ENCODE measurements at regions not wholly inside any gene's neighbourhood (a gene's known extent, or its start where the extent isn't known, plus 50 kb on each side); places are given as distances from the start of the nearest gene placed in this dataset.

DNA sequence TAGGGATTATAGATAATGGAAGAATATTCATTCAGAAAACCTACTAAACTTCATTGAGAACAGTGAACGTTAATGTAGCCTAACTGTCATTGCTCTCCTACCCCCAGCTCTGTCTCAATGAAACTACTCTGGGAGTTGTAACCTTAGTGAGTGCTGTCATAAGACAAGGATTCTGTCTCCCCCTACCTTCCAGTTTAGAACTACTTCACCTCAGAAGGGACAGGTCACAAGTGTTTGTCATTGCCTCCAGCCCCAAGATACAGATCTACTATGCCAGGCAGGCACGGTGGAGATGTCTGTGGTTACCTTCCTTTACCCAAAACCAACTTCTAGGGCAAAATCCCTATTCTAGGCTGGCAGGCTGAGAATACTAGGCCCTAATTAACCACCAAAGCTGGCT, 833.1 kb upstream of the SEL1L start:
- Histone ChIP-seq H3K27ac (ENCODE audit: insufficient read depth, low read length, poor library complexity, severe bottlenecking) (no peak overlapping the region), H3K4me1 (ENCODE audit: control insufficient read depth, insufficient read depth, low read length, poor library complexity, severe bottlenecking) (no peaks in the 10 kb centered on the region), H3K4me3 (ENCODE audit: low read depth, low read length) (no peak overlapping the region), H3K9me3 (ENCODE audit: control insufficient read depth in 2 of 2, low read length in 2 of 2) (peaks cover 0 to 17% of the 10 kb centered on the region in 2 experiments), H3K27me3 (ENCODE audit: control insufficient read depth, insufficient read depth, low read length) (no peaks in the 10 kb centered on the region), H3K36me3 (ENCODE audit: control insufficient read depth, insufficient read depth, low read length) (no peaks in the 10 kb centered on the region)
- Mint-ChIP-seq H3K36me3 (no peaks in the 10 kb centered on the region), H3K27me3 (no peaks in the 10 kb centered on the region), H3K9me3 (peaks cover 1 to 29% (median 11%) of the 10 kb centered on the region in 7 donors), H3K4me1 (no peaks in the 10 kb centered on the region), H3K27ac (no peak overlapping the region), H3K4me3 (no peak overlapping the region)
- no peak for DNase-seq
- no peak for ATAC-seq (ENCODE audit: low read depth in 2 of 2)

DNA sequence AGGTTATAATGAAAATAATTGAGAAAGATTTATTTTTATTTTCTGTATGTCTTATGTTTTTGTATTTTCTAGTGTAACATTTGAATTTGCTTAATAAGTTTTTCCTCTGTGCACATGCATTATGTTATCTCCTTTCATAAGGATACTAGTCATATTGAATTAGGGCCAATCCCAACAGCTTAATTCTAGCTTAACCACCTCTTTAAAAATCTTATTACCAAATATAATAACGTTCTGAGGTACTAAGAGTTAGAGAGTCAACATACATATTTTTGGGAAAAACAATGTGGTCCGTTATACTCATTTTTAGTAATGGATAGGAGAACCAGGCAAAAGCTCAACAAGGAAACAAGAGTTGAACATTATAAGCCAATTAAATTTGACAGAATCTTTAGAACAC, 845.6 kb upstream of the SEL1L start:
- no peak overlapping the region for H3K4me3 ChIP-seq (ENCODE audit: low read depth, low read length)
- Mint-ChIP-seq H3K27ac (no peak overlapping the region), H3K4me3 (no peak overlapping the region), H3K9me3 (peaks cover 2 to 14% (median 7%) of the 10 kb centered on the region in 7 donors), H3K27me3 (no peaks in the 10 kb centered on the region), H3K36me3 (no peaks in the 10 kb centered on the region), H3K4me1 (no peaks in the 10 kb centered on the region)
- ATAC-seq (ENCODE audit: low read depth in 2 of 2) (no peak), DNase-seq (no peak)
- no peaks in the 10 kb centered on the region for H3K36me3 ChIP-seq (ENCODE audit: control insufficient read depth, insufficient read depth, low read length)
- H3K9me3 ChIP-seq (ENCODE audit: control insufficient read depth in 2 of 2, low read length in 2 of 2): no peaks in the 10 kb centered on the region
- no peaks in the 10 kb centered on the region for H3K27me3 ChIP-seq (ENCODE audit: control insufficient read depth, insufficient read depth, low read length)
- H3K4me1 ChIP-seq (ENCODE audit: control insufficient read depth, insufficient read depth, low read length, poor library complexity, severe bottlenecking): no peaks in the 10 kb centered on the region
- H3K27ac ChIP-seq (ENCODE audit: insufficient read depth, low read length, poor library complexity, severe bottlenecking): no peak overlapping the region

DNA sequence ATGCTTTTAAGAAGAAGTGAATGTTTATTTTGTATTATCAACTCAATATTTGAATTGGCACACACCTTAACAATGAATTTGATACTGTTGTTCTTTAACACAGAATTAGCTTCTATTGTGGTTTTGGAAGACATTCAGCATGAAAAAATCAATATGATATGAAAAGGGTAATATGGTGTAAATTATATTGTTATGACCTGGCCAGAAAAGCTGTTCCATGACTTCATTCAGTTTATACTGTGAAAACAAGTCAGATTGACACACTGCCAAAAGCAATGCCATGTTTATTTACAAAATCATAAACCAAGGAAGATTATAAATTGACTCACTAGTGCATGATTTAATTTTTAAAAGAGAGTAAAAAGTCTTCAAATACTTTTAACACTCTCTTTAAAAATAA, 851.4 kb upstream of the SEL1L start:
- Histone ChIP-seq H3K4me1 (ENCODE audit: control insufficient read depth, insufficient read depth, low read length, poor library complexity, severe bottlenecking) (no peaks in the 10 kb centered on the region), H3K4me3 (ENCODE audit: low read depth, low read length) (no peak overlapping the region), H3K27ac (ENCODE audit: insufficient read depth, low read length, poor library complexity, severe bottlenecking) (no peak overlapping the region), H3K36me3 (ENCODE audit: control insufficient read depth, insufficient read depth, low read length) (no peaks in the 10 kb centered on the region), H3K9me3 (ENCODE audit: control insufficient read depth in 2 of 2, low read length in 2 of 2) (no peaks in the 10 kb centered on the region), H3K27me3 (ENCODE audit: control insufficient read depth, insufficient read depth, low read length) (no peaks in the 10 kb centered on the region)
- Mint-ChIP-seq H3K4me1 (no peaks in the 10 kb centered on the region), H3K27ac (no peak overlapping the region), H3K9me3 (peaks cover 2 to 23% (median 7%) of the 10 kb centered on the region in 7 donors), H3K4me3 (no peak overlapping the region), H3K27me3 (no peaks in the 10 kb centered on the region), H3K36me3 (no peaks in the 10 kb centered on the region)
- ATAC-seq (ENCODE audit: low read depth in 2 of 2) (no peak), DNase-seq (no peak)

DNA sequence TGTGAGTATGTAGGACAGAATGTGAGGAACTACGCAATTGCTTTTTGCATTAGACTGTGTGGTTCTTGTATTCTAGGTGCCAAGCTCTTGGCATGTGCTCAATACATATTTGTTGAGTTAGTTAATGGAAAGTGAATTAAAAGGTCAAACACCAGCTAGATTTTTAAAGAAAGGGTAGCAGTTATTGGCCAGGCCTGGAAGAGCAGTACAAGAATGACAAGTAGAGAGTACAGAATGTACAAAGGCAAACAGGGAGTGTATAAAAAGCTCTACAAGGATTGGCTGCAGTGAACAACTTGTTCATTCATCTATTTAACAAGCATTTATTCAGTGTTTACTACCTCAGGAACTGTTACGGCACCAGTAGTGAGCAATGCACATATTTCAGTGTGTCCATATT, 854.0 kb upstream of the SEL1L start:
- H3K27ac Mint-ChIP-seq: no peak overlapping the region
- H3K27me3 Mint-ChIP-seq: no peaks in the 10 kb centered on the region
- Histone ChIP-seq H3K4me1 (ENCODE audit: control insufficient read depth, insufficient read depth, low read length, poor library complexity, severe bottlenecking) (no peaks in the 10 kb centered on the region), H3K27ac (ENCODE audit: insufficient read depth, low read length, poor library complexity, severe bottlenecking) (no peak overlapping the region), H3K27me3 (ENCODE audit: control insufficient read depth, insufficient read depth, low read length) (no peaks in the 10 kb centered on the region), H3K9me3 (ENCODE audit: control insufficient read depth in 2 of 2, low read length in 2 of 2) (no peaks in the 10 kb centered on the region), H3K36me3 (ENCODE audit: control insufficient read depth, insufficient read depth, low read length) (no peaks in the 10 kb centered on the region), H3K4me3 (ENCODE audit: low read depth, low read length) (no peak overlapping the region)
- no peaks in the 10 kb centered on the region for H3K4me1 Mint-ChIP-seq
- ATAC-seq (ENCODE audit: low read depth in 2 of 2): no peak
- H3K36me3 Mint-ChIP-seq: no peaks in the 10 kb centered on the region
- no peak for DNase-seq
- H3K4me3 Mint-ChIP-seq: no peak overlapping the region
- peaks cover 2 to 20% (median 7%) of the 10 kb centered on the region in 7 donors for H3K9me3 Mint-ChIP-seq

DNA sequence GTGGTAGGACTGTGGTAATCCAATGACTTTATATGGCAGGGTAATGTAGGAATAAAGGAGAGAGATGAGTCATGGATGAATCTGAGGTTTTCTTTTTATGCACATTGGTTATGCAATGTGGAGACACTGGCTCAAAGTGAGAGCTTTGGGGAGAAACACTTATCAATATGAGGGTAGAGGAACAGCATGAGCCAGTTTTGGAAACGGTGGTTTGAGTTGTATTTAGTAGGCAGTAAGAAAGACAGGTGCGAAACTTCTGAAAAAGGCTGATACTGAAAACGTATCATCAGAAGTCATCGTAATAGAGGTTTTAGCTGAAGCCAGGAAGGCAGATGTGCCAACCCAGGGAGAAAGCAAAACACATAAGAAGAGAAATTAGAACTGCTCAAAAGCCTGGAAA, 854.8 kb upstream of the SEL1L start:
- Histone ChIP-seq H3K36me3 (ENCODE audit: control insufficient read depth, insufficient read depth, low read length) (no peaks in the 10 kb centered on the region), H3K4me1 (ENCODE audit: control insufficient read depth, insufficient read depth, low read length, poor library complexity, severe bottlenecking) (no peaks in the 10 kb centered on the region), H3K4me3 (ENCODE audit: low read depth, low read length) (no peak overlapping the region), H3K27me3 (ENCODE audit: control insufficient read depth, insufficient read depth, low read length) (no peaks in the 10 kb centered on the region), H3K9me3 (ENCODE audit: control insufficient read depth in 2 of 2, low read length in 2 of 2) (no peaks in the 10 kb centered on the region), H3K27ac (ENCODE audit: insufficient read depth, low read length, poor library complexity, severe bottlenecking) (no peak overlapping the region)
- Mint-ChIP-seq H3K4me1 (no peaks in the 10 kb centered on the region), H3K9me3 (peaks cover 2 to 20% (median 7%) of the 10 kb centered on the region in 7 donors), H3K4me3 (no peak overlapping the region), H3K27ac (peak overlapping the region in 1 of 3 donors; percentile 87), H3K36me3 (no peaks in the 10 kb centered on the region), H3K27me3 (no peaks in the 10 kb centered on the region)
- DNase-seq (no peak), ATAC-seq (ENCODE audit: low read depth in 2 of 2) (no peak)

DNA sequence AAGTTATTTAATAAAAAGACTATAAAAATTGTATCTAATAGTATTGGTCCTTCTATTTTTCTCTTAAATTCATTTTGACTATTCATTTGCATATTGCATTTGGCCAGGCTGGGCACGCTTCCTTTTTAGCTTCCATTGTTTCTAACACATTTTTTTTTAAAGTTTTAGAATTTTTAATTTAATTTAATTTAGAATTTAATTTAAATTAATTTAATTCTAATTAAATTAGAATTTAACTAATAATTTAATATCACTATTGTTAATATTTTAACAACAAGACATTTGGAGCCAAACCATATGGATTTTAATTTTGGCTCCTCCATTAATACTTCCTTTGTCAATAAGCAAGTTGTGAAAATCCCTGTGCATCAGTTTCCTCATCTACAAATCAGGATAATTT, 856.9 kb upstream of the SEL1L start:
- H3K36me3 Mint-ChIP-seq: no peaks in the 10 kb centered on the region

GRCh38 chr14:82394916-82395315, 861.3 kb upstream of the SEL1L start:
- peaks cover 0 to 22% (median 7%) of the 10 kb centered on the region in 7 donors for H3K9me3 Mint-ChIP-seq
- no peak overlapping the region for H3K4me3 Mint-ChIP-seq
- no peak overlapping the region for H3K27ac Mint-ChIP-seq
- H3K4me1 ChIP-seq (ENCODE audit: control insufficient read depth, insufficient read depth, low read length, poor library complexity, severe bottlenecking): no peaks in the 10 kb centered on the region
- H3K4me3 ChIP-seq (ENCODE audit: low read depth, low read length): no peak overlapping the region
- H3K27ac ChIP-seq (ENCODE audit: insufficient read depth, low read length, poor library complexity, severe bottlenecking): no peak overlapping the region
- H3K4me1 Mint-ChIP-seq: no peaks in the 10 kb centered on the region
- H3K36me3 Mint-ChIP-seq: no peaks in the 10 kb centered on the region
- no peaks in the 10 kb centered on the region for H3K36me3 ChIP-seq (ENCODE audit: control insufficient read depth, insufficient read depth, low read length)
- H3K9me3 ChIP-seq (ENCODE audit: control insufficient read depth in 2 of 2, low read length in 2 of 2): peaks cover 0 to 6% of the 10 kb centered on the region in 2 experiments
- ATAC-seq (ENCODE audit: low read depth in 2 of 2): no peak
- H3K27me3 Mint-ChIP-seq: no peaks in the 10 kb centered on the region
- DNase-seq: no peak
- H3K27me3 ChIP-seq (ENCODE audit: control insufficient read depth, insufficient read depth, low read length): no peaks in the 10 kb centered on the region

More for the DNA sequence above, 856.9 kb upstream of the SEL1L start:
- DNase-seq (no peak), ATAC-seq (ENCODE audit: low read depth in 2 of 2) (no peak)
- Histone ChIP-seq H3K36me3 (ENCODE audit: control insufficient read depth, insufficient read depth, low read length) (no peaks in the 10 kb centered on the region), H3K27ac (ENCODE audit: insufficient read depth, low read length, poor library complexity, severe bottlenecking) (no peak overlapping the region), H3K4me3 (ENCODE audit: low read depth, low read length) (no peak overlapping the region), H3K9me3 (ENCODE audit: control insufficient read depth in 2 of 2, low read length in 2 of 2) (peaks cover 0 to 3% of the 10 kb centered on the region in 2 experiments), H3K27me3 (ENCODE audit: control insufficient read depth, insufficient read depth, low read length) (no peaks in the 10 kb centered on the region), H3K4me1 (ENCODE audit: control insufficient read depth, insufficient read depth, low read length, poor library complexity, severe bottlenecking) (no peaks in the 10 kb centered on the region)
- Mint-ChIP-seq H3K4me3 (no peak overlapping the region), H3K9me3 (peaks cover 1 to 20% (median 8%) of the 10 kb centered on the region in 7 donors), H3K4me1 (no peaks in the 10 kb centered on the region), H3K27ac (no peak overlapping the region), H3K27me3 (no peaks in the 10 kb centered on the region)

DNA sequence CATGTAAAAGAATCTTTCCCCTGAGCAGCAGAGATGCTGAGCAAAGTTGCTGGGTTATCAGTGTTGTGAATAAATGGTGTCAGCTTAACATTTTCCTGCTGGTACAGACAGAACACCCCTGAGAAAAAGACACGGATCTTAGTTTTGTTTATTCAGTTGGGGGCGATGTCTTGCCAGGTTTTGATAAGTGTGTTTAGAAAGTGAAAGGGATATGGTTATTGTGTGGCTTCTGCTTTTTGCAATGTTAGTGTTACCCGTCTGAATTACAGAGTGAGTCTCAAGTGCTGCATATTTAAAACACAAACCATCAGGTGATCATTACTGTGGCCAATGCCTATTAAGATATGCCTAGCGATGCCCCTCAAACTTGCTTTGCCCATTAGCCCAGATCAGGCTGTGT, 864.6 kb upstream of the SEL1L start:
- H3K4me1 Mint-ChIP-seq: no peaks in the 10 kb centered on the region
- Histone ChIP-seq H3K27ac (ENCODE audit: insufficient read depth, low read length, poor library complexity, severe bottlenecking) (no peak overlapping the region), H3K9me3 (ENCODE audit: control insufficient read depth in 2 of 2, low read length in 2 of 2) (peaks cover 0 to 6% of the 10 kb centered on the region in 2 experiments)

More for the DNA sequence above, 864.6 kb upstream of the SEL1L start:
- no peaks in the 10 kb centered on the region for H3K27me3 Mint-ChIP-seq
- no peaks in the 10 kb centered on the region for H3K4me1 ChIP-seq (ENCODE audit: control insufficient read depth, insufficient read depth, low read length, poor library complexity, severe bottlenecking)
- H3K9me3 Mint-ChIP-seq: peaks cover 3 to 25% (median 11%) of the 10 kb centered on the region in 7 donors
- H3K36me3 Mint-ChIP-seq: no peaks in the 10 kb centered on the region
- no peaks in the 10 kb centered on the region for H3K27me3 ChIP-seq (ENCODE audit: control insufficient read depth, insufficient read depth, low read length)
- H3K27ac Mint-ChIP-seq: peak overlapping the region in 1 of 3 donors; percentile 22
- H3K4me3 ChIP-seq (ENCODE audit: low read depth, low read length): no peak overlapping the region
- H3K4me3 Mint-ChIP-seq: no peak overlapping the region
- no peak for ATAC-seq (ENCODE audit: low read depth in 2 of 2)
- no peak for DNase-seq
- no peaks in the 10 kb centered on the region for H3K36me3 ChIP-seq (ENCODE audit: control insufficient read depth, insufficient read depth, low read length)
